ENCODE measurements at regions not wholly inside any gene's neighbourhood (a gene's known extent, or its start where the extent isn't known, plus 50 kb on each side); places are given as distances from the start of the nearest gene placed in this dataset.

GRCh38 chr3:104887069-104887468, 479.6 kb upstream of the ALCAM start:
- Histone ChIP-seq H3K36me3 (no peaks in the 10 kb centered on the region), H3K27me3 (no peaks in the 10 kb centered on the region), H3K4me3 (no peak overlapping the region), H3K9me3 (no peaks in the 10 kb centered on the region), H3K27ac (no peak overlapping the region), H3K4me1 (no peaks in the 10 kb centered on the region)
- DNase-seq = no peak
- TF ChIP-seq POLR2A (IDR thresholded peaks at IDR 0.05) = no peak
- no peak for TF ChIP-seq CTCF (IDR thresholded peaks at IDR 0.05)
- WGBS, 2 donors = 33 to 50% methylated on average over 3 of the region's 3 CpGs
- intact Hi-C loops (cut with DNase I) = no loop called here

- H3K9me3 ChIP-seq = no peaks in the 10 kb centered on the region
- WGBS, 2 donors = 31 to 69% methylated on average over 2 of the region's 2 CpGs
- no peaks in the 10 kb centered on the region for H3K4me1 ChIP-seq
- no peak overlapping the region for H3K4me3 ChIP-seq
- no peak for DNase-seq
- no peaks in the 10 kb centered on the region for H3K27me3 ChIP-seq
- H3K27ac ChIP-seq = no peak overlapping the region
- intact Hi-C loops (cut with DNase I) = no loop called here
- no peak for TF ChIP-seq POLR2A (IDR thresholded peaks at IDR 0.05)
- no peak for TF ChIP-seq CTCF (IDR thresholded peaks at IDR 0.05)
- no peaks in the 10 kb centered on the region for H3K36me3 ChIP-seq
Observed at GRCh38 chr3:104887619-104888018, 479.1 kb upstream of the ALCAM start.

GRCh38 chr3:104892044-104892443, 474.7 kb upstream of the ALCAM start:
- Histone ChIP-seq H3K27me3 (no peaks in the 10 kb centered on the region), H3K4me3 (no peak overlapping the region), H3K27ac (no peak overlapping the region), H3K36me3 (no peaks in the 10 kb centered on the region), H3K4me1 (no peaks in the 10 kb centered on the region), H3K9me3 (no peaks in the 10 kb centered on the region)
- TF ChIP-seq POLR2A (IDR thresholded peaks at IDR 0.05) (no peak), CTCF (IDR thresholded peaks at IDR 0.05) (no peak)
- whole genome bisulfite sequencing, 2 donors = 61 to 81% methylated on average over 2 of the region's 2 CpGs
- no peak for DNase-seq
- intact Hi-C loops (cut with DNase I) = no loop called here

GRCh38 chr3:104896624-104897023, 470.1 kb upstream of the ALCAM start:
- Histone ChIP-seq H3K9me3 (no peaks in the 10 kb centered on the region), H3K36me3 (no peaks in the 10 kb centered on the region), H3K4me1 (no peaks in the 10 kb centered on the region), H3K4me3 (no peak overlapping the region), H3K27me3 (no peaks in the 10 kb centered on the region), H3K27ac (no peak overlapping the region)
- DNase-seq = no peak
- intact Hi-C loops (cut with DNase I) = no loop called here
- WGBS, 2 donors = 86 to 93% methylated on average over 1 of the region's 1 CpG
- TF ChIP-seq CTCF (IDR thresholded peaks at IDR 0.05) = no peak

GRCh38 chr3:104901396-104901795, 465.3 kb upstream of the ALCAM start:
- 70 to 81% methylated on average over 3 of the region's 3 CpGs for WGBS, 2 donors
- H3K36me3 ChIP-seq = no peaks in the 10 kb centered on the region
- TF ChIP-seq POLR2A (IDR thresholded peaks at IDR 0.05) (no peak), CTCF (IDR thresholded peaks at IDR 0.05) (no peak)
- DNase-seq = no peak
- H3K27me3 ChIP-seq = no peaks in the 10 kb centered on the region
- H3K9me3 ChIP-seq = peaks cover 0 to 8% (median 0%) of the 10 kb centered on the region in 3 donors
- H3K4me3 ChIP-seq = no peak overlapping the region
- intact Hi-C loops (cut with DNase I) = no loop called here
- H3K27ac ChIP-seq = no peak overlapping the region
- H3K4me1 ChIP-seq = no peaks in the 10 kb centered on the region
